Stimulated activated CD8-positive, alpha-beta memory T cell treated with anti-CD3 and anti-CD28 coated beads, Interleukin-4, amount 100 ng/mL, for 48 hours (primary cell): ENCODE measurements at regions not wholly inside any gene's neighbourhood (a gene's known extent, or its start where the extent isn't known, plus 50 kb on each side); places are given as distances from the start of the nearest gene placed in this dataset.

Experiments
- DNase-seq: peaks from one replicate; pipeline ENCODE4 v3.0.0-alpha.2; 2020

DNA sequence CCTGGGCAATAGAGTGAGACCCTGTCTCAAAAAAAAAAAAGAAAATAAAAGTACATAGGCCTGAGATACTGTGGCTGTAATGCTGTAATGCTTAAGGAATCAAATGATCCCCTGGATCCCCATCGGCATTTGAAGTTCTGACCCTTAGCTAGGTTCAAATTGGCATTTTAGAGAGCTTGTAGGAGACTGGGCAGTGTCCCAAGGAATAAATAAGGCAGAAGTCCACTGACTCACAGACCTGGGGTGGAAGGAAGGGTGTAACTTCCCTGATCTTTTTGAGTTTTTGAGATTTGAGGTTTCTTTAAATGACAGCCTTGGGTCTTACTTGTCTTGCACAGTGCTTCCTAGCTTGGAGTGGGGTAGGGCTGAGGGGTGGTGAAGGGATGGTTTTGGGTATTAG, 553.7 kb downstream of the SLC4A3 start:
- no peak for DNase-seq

DNA sequence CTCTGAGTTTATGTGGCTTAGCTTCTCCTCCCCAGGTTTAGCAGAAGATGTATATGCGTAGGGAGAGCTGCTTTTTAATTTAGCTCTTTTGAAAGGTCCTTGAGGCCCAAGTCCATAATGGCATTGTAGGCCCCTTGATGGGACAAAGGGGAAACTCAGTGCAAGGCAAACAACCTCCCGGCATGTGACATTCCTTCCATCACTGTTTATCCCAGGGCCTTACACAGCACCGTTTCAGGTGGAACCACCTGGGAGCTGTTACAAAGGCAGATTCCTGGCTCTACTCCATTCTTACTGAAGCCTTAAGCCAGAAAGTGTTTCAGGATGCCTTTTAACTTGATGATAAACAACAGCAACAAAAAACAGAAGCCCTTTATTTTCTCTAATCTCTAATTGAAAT, 555.4 kb downstream of the SLC4A3 start:
- DNase-seq = no peak

DNA sequence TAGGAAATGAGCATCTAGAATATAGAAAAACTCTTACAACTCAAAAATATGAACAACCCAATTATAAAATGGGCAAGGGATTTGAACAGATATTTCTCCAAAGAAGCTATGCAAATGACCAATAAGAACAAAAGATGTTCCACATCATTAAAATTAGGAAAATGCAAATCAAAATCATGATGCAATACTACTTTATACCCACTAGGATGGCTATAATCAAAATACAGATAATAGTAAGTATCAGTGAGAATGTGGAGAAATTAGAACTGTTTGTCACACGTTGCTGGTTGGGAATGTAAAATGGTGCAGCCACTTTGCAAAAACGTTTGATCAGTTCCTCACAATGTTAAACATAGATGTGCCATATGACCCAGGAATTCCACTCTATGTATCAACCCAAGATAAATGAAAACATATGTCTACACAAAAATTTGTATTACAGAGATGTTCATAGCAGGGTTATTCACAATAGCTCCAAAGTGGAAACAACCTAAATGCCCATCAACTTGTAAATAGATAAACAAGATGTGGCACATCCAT, 558.4 kb downstream of the SLC4A3 start:
- DNase-seq = no peak

DNA sequence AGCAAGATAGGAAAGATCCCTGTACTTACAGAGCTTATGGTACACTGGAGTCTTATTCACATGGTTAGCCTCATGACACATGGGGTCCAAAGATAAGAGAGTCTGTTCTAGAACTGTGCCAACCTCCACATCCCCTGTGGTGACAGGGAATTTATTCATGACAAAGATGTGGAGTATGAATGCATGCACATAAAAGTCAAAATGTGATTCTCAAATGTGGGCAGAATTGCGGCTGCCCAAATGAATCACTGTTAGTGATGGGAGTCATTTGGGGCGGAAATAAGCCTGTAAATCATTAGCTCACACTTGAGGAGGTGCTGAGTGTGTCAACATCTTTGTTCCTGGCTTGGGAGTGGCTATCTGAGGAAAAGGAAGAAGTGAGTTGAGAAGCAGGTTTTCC, 560.6 kb downstream of the SLC4A3 start:
- no peak for DNase-seq

DNA sequence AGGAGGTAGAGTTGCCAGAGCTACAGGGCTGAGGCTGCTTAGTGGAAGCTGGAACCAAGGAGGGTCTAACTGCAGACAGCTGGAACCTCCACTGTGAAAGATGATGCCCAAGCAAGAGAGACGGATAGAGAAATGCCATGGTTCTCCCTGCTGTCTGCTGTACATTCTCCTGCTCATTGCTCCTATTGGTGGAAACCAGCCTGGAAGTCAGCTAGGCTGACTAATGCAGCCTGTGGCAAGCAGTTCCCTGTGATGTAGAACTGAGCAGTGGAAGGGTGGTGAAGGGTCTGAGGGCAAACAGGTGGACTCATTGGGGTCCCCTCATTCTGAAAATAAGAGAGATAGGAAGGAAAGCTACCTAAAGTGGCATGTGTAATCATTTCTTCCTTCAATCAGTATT, 563.6 kb downstream of the SLC4A3 start:
- DNase-seq = no peak

DNA sequence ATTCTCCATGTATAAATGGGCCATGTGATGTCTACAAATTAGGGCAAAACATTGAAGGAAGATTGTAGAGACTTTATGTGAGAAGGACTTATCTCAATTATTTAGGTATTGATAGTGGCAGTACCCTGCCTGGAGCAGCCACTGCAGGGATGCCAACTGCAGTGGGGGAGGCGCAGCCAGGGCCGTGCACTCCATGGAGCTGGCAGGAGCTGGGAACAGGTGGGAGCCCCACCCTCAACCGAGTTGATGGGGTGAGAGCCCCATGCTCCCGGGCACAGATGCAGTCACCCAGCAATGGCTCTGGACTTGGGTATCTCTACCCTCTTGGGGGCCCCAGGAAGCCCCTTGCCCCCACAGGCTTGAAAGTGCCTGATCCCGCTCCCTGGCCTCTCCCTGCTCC, 564.3 kb downstream of the SLC4A3 start:
- no peak for DNase-seq

DNA sequence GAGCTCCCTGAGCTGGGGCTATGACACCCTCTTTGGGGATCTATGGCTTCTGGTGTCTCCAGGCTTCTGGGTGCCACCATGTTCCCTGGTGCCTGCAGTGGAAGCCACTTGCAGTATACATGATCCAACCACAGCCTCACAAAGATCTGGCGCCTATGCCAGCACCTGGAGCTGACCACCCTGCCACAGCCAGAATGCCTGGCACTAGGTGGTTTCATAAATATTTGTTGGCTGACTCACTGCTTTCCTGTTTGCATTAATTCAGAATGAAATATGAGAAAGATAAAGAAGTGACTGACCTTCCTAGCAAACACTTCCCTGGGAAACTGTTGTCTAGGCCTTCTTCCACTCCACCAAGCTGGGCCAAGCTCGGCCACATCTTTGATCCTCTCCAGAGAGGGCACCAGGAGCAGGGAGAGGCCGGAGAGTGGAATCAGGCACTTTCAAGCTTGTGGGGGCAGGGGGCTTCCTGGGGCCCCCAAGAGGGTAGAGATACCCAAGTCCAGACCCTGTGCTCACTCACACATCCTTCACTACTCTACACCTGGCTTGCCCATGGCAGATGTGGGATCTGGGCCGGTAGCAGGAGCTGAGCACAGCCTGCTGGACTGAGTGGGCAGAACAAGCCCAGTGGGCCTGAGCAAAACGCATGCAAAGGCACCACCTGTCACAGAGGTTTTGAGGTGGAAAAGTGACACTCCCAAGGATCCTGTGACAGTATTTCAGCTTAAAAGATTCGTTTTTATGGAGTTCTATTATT, 565.7 kb downstream of the SLC4A3 start:
- no peak for DNase-seq

DNA sequence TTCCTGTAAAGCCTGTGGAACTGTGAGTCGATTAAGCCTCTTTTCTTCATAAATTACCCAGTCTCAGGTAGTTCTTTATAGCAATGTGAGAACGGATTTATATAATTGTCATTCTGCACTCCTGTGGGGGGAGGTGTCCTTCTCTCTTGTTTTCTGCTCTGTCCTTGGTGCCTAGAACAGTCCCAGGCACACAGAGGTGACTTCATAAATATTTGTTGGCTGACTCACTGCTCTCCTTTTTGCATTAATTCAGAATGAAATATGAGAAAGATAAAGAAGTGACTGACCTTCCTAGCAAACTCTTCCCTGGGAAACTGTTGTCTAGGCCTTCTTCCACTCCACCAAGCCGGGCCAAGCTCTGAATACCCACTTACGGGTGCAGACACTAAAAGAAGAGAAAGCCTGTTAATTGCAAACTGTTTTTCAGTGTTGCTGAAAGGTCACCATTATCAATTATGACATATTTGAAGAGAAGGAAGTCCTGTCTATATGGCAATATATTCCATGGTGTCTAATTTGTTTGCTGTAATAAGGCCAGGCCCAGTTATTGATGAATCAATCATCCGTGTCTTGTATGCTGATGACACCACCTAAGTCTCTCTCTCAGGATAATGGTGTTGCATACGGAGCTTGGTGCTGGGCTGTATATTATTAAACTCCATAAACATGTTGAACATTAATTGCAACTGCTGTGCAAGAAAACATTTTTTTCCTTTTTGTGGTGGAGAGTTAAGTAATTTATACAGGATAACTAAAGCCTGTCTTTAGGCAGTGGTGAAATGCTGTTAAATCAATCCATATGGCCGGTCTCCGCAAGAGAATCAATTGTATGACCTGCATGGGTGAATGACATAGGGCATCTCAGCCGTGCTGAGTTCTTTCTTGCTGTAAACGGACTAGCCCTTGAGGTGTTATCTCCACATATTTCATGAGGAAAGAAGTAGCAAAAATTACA, 567.5 kb downstream of the SLC4A3 start:
- no peak for DNase-seq

DNA sequence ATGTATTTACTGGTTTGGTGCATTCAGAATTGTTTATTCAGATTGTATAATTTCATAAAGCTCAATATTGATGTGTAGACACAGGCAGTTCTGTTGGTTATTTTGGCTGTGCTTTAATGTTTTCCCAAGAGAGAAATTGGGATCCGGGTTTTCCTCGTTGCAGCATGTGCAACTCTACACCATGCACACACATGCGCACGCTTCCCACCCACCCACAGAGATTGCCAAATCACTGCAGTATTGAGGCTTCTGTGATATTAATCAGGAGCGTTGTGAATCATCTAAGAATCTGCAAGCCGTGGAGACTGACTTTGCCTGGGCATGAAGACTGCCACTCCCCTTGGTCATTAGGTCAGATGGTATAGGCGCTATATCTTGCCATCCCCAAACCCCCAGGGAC, 571.5 kb downstream of the SLC4A3 start:
- no peak for DNase-seq

DNA sequence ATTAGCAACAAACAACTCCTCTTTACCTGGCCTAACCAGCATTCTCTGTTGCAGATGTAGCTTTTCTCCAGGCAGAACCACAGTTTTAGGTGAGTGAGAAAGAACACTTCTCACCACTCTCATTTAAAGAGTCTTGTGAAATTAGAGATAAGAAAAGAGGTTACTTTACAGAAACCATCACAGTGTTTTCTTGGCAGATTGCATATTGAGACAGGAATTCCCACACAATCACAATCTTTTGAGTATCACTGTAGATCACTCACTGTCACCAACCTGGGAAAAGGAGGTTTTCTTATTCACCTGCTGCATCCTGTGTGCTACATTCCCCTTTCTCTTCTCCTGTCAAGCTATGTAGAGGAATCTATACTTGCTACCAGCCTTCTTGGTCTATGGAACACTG, 574.6 kb downstream of the SLC4A3 start:
- no peak for DNase-seq

DNA sequence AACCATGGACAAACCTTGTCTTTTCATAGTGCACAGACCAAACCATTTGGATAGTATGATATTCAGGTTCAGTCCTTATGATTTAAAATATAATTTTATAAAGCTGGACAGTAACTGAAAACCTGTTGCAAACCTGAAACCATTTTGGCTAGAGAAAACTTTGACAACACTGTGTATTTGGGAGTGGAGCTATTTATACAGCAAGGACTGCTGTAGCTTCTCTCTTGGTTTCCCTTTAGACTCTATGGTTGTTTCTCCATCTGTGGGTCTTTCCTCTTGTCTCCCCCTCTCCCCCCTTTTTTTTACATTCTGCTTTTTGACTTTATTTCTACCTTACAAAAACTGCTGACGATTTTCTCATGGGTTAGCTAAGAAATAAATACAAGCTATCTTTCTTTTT, 581.7 kb downstream of the SLC4A3 start:
- DNase-seq = no peak

DNA sequence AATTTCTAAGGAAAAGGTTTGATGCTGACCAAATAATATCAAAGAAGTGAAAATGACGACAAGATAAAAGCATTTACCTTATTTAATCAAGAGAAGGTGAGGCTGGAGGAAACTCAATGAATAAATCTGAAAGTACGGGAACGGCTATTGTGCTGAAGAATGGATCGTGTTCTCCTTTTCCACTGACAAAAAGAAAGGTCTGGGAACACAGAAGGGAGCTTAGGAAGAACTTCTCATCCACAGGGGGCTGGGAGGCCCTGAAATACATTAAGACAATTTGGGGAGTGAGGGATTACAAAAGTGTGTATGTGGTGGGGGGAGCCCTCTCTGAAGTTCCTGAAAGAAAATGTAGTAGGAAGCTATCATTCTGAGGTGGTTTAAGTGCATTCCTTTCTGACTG, 582.3 kb downstream of the SLC4A3 start:
- DNase-seq = no peak

DNA sequence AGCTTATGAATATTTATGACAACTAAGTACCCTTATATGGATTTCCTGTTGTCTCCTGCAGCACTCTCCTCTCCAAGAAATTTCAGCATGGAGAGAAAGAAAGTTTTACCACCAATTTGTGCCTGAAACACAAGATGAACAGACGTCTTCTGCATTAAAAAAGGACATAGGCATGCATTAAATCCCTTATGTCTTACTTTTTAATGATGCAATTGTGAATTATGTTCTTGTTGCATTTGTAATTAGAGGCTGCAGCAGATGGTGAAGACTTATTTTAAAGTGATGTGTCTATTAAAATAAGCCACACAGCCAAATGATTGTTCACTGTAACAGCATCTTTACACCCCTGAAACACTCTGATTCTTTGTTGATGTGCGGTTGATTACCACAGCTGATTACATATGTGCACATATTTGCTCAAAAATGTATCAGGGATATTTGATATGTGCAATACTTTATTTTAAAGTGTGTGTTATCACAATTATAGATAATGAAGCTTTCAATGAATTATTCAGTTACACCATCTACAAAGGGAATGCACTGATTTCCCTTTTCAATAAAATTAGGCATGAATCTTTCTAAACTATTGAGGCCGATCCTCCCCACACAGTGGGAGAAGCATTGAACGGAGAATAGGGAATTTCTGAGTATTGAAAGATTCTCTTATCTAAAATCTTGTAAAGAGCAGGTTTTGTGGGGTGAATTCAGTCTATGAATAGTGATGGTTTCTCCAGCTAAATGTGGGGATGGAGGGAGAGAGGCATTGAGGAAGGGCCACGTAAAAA, 585.1 kb downstream of the SLC4A3 start:
- DNase-seq = no peak

DNA sequence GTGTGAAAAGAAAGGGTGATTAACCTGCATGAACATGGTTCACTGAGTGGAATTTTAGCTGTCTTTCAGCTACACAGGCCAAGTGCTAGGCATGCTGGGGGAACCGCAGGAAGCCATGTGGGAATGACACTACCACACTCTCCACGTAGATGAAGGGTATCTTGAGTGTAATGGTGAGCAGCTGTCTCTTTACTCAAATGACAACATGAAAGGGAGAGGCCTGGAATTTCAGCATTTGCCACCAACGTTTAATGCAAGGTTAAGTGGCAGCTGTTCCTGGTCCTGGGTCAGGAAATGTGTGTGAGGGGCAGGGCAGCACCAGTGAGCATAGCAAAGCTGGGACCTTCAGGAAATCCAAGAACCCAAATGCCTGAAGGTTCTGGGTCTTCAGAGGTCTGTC, 588.4 kb downstream of the SLC4A3 start:
- DNase-seq = no peak

DNA sequence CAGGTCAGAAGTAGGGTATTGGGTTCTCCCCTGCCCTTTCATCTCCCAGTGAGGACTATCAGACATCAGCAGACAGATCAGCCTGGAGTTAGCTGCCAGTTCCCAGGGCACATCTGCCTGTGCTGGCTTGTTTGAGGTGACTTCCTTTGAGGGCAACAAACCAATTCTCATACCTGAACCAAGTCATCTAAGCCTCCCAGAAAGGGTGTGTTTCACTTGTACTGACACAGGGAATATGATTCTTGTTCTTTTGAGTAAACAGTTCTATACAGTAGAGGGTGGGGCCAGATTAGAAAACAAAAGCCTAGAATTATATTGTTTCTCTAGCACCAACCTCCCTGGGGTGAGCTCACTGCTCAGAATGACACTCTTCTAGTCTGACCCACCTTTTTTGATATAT, 591.9 kb downstream of the SLC4A3 start:
- no peak for DNase-seq

DNA sequence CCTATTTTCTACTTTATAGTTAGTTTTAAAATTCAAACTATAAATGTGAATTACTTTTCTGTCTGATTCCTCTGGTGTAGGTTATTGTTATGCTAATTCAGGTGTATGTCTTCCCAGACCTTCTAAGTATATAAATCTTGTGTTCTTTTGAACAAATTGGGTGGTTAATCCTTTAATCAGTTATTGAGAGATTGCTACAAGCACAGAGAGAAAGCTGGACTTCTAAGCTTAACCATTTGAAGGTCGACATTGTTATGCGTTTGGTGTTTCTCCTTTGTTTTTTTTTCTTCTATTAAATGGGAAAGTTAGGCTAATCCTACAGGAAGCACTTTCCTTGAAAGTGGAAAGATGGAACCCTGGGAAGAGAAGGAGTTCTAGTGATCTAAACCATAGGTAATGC, 592.6 kb downstream of the SLC4A3 start:
- no peak for DNase-seq

DNA sequence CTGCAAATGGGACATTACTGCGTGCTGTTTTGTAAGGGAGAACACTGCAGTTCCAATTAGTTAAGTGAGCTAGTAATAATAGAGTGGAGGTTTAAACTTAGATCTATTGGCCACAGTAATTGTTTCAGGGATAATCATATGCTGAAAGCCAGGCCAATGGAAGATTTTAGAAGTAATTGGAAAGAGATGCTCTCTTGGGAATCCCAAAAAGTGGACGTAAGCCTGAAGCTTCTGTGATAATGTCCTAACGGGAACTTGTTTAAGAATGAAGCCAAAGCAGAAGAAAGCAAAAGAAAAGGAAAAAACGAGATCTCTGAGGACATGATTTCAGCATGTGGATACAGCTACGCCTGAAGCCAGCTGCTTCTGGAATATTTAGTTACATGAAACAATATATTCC, 594.6 kb downstream of the SLC4A3 start:
- no peak for DNase-seq

DNA sequence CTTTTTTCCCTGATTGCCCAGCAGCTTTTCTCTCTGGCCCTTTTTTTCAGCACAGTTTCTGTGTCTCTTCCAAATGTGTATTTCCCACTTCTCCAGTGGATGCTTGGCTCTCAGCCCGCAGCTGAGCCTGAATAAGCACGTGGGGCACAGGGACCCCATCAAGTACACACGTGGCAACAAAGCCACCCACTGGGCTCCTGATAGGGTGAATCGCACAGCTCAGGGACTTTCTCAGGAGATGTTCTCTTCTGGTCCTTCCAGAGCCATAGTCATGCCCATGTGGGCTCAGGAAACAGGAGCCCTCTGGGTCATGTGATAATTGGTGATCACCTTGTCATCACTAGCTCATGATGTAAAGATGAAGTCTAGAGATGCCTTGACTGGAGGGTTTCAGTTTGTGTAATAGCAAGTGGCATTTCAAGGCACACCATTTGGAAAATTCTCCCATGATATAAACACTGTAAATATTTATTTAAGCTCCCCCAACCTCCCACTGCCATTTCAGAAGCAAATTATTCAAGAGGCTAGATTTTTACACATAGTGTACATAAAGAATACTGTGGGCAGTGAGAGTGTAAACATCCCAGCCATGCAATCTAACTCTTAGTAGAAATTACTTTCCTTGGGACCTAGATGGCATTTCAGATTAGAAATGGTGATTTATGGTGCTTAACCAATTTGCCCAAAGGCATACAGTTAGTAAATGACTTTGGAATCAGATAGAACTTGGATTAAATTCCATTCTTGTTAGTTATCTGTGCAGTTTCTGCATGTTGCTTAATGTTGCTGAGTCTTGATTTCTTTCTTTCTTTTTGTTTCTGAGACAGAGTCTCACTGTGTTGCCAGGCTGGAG, 597.5 kb downstream of the SLC4A3 start:
- no peak for DNase-seq

DNA sequence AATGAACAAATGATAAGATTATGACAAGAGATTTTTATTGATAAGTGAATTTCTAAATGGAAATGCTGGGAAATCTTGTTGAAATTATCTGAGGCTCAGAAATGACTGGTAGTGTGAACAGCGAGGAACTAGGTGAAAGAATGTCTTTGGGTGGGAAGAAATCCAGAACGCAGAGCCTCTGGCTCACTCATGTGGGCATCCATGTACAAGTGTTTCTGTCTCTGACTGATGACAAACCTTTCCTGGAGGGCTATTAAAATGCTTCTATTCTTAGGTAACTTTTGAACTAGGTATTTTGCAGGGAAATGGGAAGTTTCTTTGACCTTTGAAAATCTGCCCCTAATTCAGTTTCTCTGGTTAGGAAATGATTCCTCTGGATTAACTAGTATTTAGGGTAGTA, 598.6 kb downstream of the SLC4A3 start:
- DNase-seq = no peak

DNA sequence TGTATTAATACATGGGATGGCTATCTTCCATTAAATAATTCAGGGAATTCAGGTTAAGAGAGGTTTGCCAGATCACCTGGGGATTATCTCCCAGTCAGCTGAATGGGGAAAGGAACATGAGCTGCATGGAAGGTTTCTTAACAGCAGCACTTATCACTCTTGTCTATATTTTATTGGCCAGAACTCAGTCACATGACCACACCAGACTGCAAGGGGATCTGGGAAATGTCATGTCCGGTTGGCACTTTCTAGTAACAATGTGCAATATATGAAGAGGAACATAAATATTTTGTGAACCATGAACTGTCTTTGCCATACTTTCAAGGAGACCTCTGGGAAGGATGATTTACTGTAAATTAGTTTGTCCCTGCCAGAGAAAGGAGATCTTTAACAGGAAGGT, 599.1 kb downstream of the SLC4A3 start:
- no peak for DNase-seq

DNA sequence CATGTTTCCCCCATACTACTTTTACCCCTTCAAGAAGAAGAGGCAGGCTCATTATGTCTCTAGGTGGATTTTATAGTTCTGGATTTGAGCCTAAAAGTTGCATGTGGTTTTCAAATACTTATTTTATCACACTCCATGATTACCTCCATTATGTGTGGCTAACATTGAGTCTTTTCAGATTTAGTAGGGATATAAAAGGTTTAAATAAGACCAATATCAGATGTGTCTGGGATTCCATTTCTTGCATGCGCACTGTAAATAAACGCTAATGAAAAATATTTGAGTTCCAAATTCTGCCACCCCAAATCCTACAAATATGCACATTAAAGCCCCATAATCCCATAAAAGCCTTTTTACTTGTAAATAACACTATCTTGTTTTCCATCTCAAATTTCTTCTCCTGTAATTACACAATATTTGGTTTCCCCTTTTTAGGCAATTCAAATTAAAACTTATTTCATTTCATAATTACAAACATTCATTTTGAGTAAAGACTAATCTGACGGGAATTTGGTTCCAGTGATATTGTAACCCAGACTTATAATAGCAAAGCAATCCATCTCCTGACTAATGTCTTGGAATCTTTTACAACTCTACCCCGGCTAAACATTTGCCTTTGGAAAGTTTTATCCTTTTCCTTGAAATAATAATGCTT, 600.0 kb downstream of the SLC4A3 start:
- no peak for DNase-seq
